ENCODE measurements at regions not wholly inside any gene's neighbourhood (a gene's known extent, or its start where the extent isn't known, plus 50 kb on each side); places are given as distances from the start of the nearest gene placed in this dataset.

DNA sequence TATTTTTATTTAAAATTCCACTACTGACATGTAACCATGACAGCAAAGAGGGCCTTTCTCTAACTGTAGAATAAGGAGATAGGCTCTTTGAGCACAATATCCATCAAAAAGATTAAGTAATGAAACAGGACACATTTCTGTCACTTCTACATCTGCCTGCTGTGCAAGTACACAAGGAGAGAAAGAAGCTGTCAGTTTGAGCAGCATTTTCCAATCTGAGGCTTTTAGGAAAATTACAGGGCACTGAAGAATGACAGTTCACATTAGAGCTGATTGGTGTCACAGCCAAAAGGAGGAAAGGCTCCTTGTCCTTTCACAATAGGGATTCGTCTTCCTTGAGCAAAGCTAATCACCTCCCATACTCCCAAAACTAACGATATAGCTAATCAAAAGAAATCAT is 158.8 kb upstream of the TAC1 start:
- no peak overlapping the region for H3K9ac ChIP-seq (ENCODE audit: low read length)
- H3K27me3 ChIP-seq (replicated peaks; ENCODE audit: insufficient read depth, low read length) = no peaks in the 10 kb centered on the region
- H3K4me1 ChIP-seq (ENCODE audit: low read length) = no peaks in the 10 kb centered on the region
- H2AFZ ChIP-seq (ENCODE audit: low read length) = no peak overlapping the region
- DNase-seq = no peak
- TF ChIP-seq, protein P1, sequence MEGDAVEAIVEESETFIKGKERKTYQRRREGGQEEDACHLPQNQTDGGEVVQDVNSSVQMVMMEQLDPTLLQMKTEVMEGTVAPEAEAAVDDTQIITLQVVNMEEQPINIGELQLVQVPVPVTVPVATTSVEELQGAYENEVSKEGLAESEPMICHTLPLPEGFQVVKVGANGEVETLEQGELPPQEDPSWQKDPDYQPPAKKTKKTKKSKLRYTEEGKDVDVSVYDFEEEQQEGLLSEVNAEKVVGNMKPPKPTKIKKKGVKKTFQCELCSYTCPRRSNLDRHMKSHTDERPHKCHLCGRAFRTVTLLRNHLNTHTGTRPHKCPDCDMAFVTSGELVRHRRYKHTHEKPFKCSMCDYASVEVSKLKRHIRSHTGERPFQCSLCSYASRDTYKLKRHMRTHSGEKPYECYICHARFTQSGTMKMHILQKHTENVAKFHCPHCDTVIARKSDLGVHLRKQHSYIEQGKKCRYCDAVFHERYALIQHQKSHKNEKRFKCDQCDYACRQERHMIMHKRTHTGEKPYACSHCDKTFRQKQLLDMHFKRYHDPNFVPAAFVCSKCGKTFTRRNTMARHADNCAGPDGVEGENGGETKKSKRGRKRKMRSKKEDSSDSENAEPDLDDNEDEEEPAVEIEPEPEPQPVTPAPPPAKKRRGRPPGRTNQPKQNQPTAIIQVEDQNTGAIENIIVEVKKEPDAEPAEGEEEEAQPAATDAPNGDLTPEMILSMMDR (IDR thresholded peaks at IDR 0.05; ENCODE audit: low read length) = no peak
- no peak overlapping the region for H3K4me2 ChIP-seq (ENCODE audit: low read depth, low read length)
- H3K9me2 ChIP-seq (replicated peaks; ENCODE audit: insufficient read depth, low read length) = no peaks in the 10 kb centered on the region
- no peaks in the 10 kb centered on the region for H3K36me3 ChIP-seq (replicated peaks; ENCODE audit: insufficient read depth, low read length)
- no peaks in the 10 kb centered on the region for H3K79me2 ChIP-seq (ENCODE audit: low read length)
- H4K20me1 ChIP-seq (ENCODE audit: insufficient read depth, low read length) = no peaks in the 10 kb centered on the region
- no peaks in the 10 kb centered on the region for H3K9me3 ChIP-seq (replicated peaks; ENCODE audit: insufficient read depth, low read length)
- no peaks in the 10 kb centered on the region for H3F3A ChIP-seq (ENCODE audit: insufficient read depth, low read length)
- no peak overlapping the region for H3K27ac ChIP-seq (ENCODE audit: low read length)
- H3K4me3 ChIP-seq (ENCODE audit: low read length) = no peak overlapping the region

DNA sequence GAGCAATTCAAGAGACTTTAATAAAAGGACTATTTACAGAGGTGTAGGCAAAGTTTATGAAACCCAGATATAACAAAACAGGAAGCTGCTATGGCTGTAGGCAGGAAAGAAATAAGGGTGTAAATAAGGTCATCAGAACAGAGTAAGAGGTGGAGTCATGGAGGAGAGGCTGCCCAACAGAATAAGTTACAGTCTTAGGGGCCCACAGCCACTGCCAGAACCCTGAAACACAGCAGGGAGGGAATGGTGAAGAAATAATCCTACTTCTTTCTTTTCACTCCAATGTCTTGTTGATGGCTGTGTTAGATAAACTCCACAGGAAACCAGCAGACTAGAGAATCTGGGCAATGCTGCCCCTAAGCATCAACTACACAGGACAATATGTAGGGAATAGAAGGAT is 155.8 kb upstream of the TAC1 start:
- TF ChIP-seq EZH2phosphoT487 (IDR thresholded peaks at IDR 0.05; ENCODE audit: low read length) = no peak
- TF ChIP-seq, protein P1 (IDR thresholded peaks at IDR 0.05; ENCODE audit: low read length) = no peak
- no peak for TF ChIP-seq EZH2 (optimal IDR thresholded peaks at IDR 0.05; ENCODE audit: low read depth, low read length)
- Histone ChIP-seq H3K27ac (ENCODE audit: low read length) (no peak overlapping the region), H2AFZ (ENCODE audit: low read length) (no peak overlapping the region), H3K27me3 (replicated peaks; ENCODE audit: insufficient read depth, low read length) (no peaks in the 10 kb centered on the region), H3K9ac (ENCODE audit: low read length) (no peak overlapping the region), H3K9me3 (replicated peaks; ENCODE audit: insufficient read depth, low read length) (no peaks in the 10 kb centered on the region), H3F3A (ENCODE audit: insufficient read depth, low read length) (no peaks in the 10 kb centered on the region), H3K4me3 (ENCODE audit: low read length) (no peak overlapping the region), H3K4me1 (ENCODE audit: low read length) (no peaks in the 10 kb centered on the region), H3K36me3 (replicated peaks; ENCODE audit: insufficient read depth, low read length) (no peaks in the 10 kb centered on the region), H4K20me1 (ENCODE audit: insufficient read depth, low read length) (no peaks in the 10 kb centered on the region), H3K9me2 (replicated peaks; ENCODE audit: insufficient read depth, low read length) (no peaks in the 10 kb centered on the region), H3K4me2 (ENCODE audit: low read depth, low read length) (no peak overlapping the region), H3K79me2 (ENCODE audit: low read length) (no peaks in the 10 kb centered on the region)
- peak; percentile 22 for DNase-seq

DNA sequence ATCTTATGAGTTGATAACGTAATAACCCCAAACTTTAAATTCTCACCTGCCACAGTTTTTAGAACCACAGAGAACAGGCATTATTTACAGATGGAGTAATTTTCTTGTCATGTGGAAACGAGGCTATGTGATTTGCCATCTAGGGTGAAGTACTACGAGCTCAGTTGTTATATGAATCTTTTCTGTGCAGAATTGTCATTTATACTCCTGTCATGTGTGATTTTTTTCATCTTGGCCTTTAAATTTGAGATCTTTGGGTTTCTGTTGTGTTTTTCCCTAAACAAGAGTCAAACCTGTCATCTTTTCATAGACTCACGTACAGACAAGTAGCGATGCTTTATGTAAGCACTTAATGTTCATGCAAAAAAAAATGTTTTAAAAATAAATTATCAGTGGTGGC is 153.7 kb upstream of the TAC1 start:
- DNase-seq = no peak
- Histone ChIP-seq H4K20me1 (ENCODE audit: insufficient read depth, low read length) (no peaks in the 10 kb centered on the region), H3K9me2 (replicated peaks; ENCODE audit: insufficient read depth, low read length) (no peaks in the 10 kb centered on the region), H3K79me2 (ENCODE audit: low read length) (no peaks in the 10 kb centered on the region), H3K36me3 (replicated peaks; ENCODE audit: insufficient read depth, low read length) (no peaks in the 10 kb centered on the region), H3K4me1 (ENCODE audit: low read length) (no peaks in the 10 kb centered on the region), H3K9me3 (replicated peaks; ENCODE audit: insufficient read depth, low read length) (no peaks in the 10 kb centered on the region), H3K27ac (ENCODE audit: low read length) (no peak overlapping the region), H3K27me3 (replicated peaks; ENCODE audit: insufficient read depth, low read length) (no peaks in the 10 kb centered on the region), H3K4me2 (ENCODE audit: low read depth, low read length) (no peak overlapping the region), H3K4me3 (ENCODE audit: low read length) (no peak overlapping the region), H2AFZ (ENCODE audit: low read length) (no peak overlapping the region), H3F3A (ENCODE audit: insufficient read depth, low read length) (no peaks in the 10 kb centered on the region), H3K9ac (ENCODE audit: low read length) (no peak overlapping the region)
- TF ChIP-seq EZH2phosphoT487 (IDR thresholded peaks at IDR 0.05; ENCODE audit: low read length) = no peak
- TF ChIP-seq EZH2 (optimal IDR thresholded peaks at IDR 0.05; ENCODE audit: low read depth, low read length) = no peak
- TF ChIP-seq, protein P1 (IDR thresholded peaks at IDR 0.05; ENCODE audit: low read length) = no peak

DNA sequence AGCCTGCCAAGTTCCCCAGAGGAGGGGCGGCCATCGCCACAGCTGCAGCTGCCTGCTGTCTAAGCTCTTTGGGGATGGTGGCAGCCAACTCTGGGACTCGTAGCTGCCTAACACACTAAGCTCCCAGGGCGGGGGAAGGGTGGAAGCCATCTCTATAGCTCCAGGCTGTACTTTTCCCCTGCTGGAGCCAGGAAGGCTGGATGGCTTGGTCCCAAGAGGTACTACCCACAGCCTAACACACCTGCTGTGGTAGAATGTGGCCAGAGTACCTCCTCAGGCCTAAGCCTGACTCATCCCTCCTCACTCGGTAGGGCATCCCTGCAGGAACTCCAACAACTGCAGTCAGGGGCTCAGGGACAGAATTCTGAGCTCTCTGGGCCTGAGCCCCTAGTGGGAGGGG is 151.7 kb upstream of the TAC1 start:
- no peaks in the 10 kb centered on the region for H3K4me1 ChIP-seq (ENCODE audit: low read length)
- no peak overlapping the region for H2AFZ ChIP-seq (ENCODE audit: low read length)

More for the DNA sequence above, 151.7 kb upstream of the TAC1 start:
- no peaks in the 10 kb centered on the region for H3K79me2 ChIP-seq (ENCODE audit: low read length)
- H3K4me3 ChIP-seq (ENCODE audit: low read length) = no peak overlapping the region
- H4K20me1 ChIP-seq (ENCODE audit: insufficient read depth, low read length) = no peaks in the 10 kb centered on the region
- DNase-seq = no peak
- H3K27me3 ChIP-seq (replicated peaks; ENCODE audit: insufficient read depth, low read length) = no peaks in the 10 kb centered on the region
- no peak overlapping the region for H3K9ac ChIP-seq (ENCODE audit: low read length)
- H3K9me3 ChIP-seq (replicated peaks; ENCODE audit: insufficient read depth, low read length) = no peaks in the 10 kb centered on the region
- no peak overlapping the region for H3K27ac ChIP-seq (ENCODE audit: low read length)
- no peaks in the 10 kb centered on the region for H3K9me2 ChIP-seq (replicated peaks; ENCODE audit: insufficient read depth, low read length)
- TF ChIP-seq EZH2phosphoT487 (IDR thresholded peaks at IDR 0.05; ENCODE audit: low read length) (no peak), EZH2 (optimal IDR thresholded peaks at IDR 0.05; ENCODE audit: low read depth, low read length) (no peak)
- TF ChIP-seq, protein P1 (IDR thresholded peaks at IDR 0.05; ENCODE audit: low read length) = no peak
- H3F3A ChIP-seq (ENCODE audit: insufficient read depth, low read length) = no peaks in the 10 kb centered on the region
- H3K4me2 ChIP-seq (ENCODE audit: low read depth, low read length) = no peak overlapping the region
- H3K36me3 ChIP-seq (replicated peaks; ENCODE audit: insufficient read depth, low read length) = no peaks in the 10 kb centered on the region

All from MM.1S (cell line).